PC-3 (cell line): ENCODE measurements at regions not wholly inside any gene's neighbourhood (a gene's known extent, or its start where the extent isn't known, plus 50 kb on each side); places are given as distances from the start of the nearest gene placed in this dataset.

ENCODE experiments used
- ATAC-seq: fragments of 200-7000 bp; cut with Tn5 transposase; 2 replicates; pipeline ENCODE4 v1.9.1; 2020; ENCODE audit warnings: mild to moderate bottlenecking, moderate library complexity
- BruUV-seq: library from RNA; stranded (reverse); fragments of 400-500 nt; replicated peaks from 2 replicates; lab custom pipeline; 2021; lab: Mats Ljungman, UMichigan
- CTCF ChIA-PET: fragments of 300-600 bp; sonication (Branson Sonifier 250); formaldehyde crosslinking; loops from one replicate; lab custom pipeline; 2022; ENCODE audit warnings: antibody characterized with exemption; lab: Charles Lee
- POLR2A ChIA-PET: fragments of 300-600 bp; sonication (Branson Sonifier 250); formaldehyde crosslinking; loops from one replicate; lab custom pipeline; 2022; ENCODE audit warnings: antibody characterized with exemption; ENCODE audit not compliant: unreplicated experiment; lab: Charles Lee
- DNase-seq: peaks from one replicate; pipeline ENCODE4 v3.0.0-alpha.2; 2015
- H2AFZ ChIP-seq: fragments of 300-600 bp; sonication (generic); 2 replicates; pipeline ENCODE4 v1.6.0; 2016; ENCODE audit warnings: antibody characterized with exemption, low read length
- H3F3A ChIP-seq: fragments of 300-600 bp; sonication (generic); one replicate; pipeline ENCODE4 v1.6.0; 2017; ENCODE audit warnings: antibody characterized with exemption, low read length, control low read depth, mild to moderate bottlenecking; ENCODE audit not compliant: unreplicated experiment
- H3K27ac ChIP-seq: fragments of 300-600 bp; sonication (generic); 2 replicates; pipeline ENCODE4 v1.5.1; 2016; ENCODE audit warnings: mild to moderate bottlenecking, low read length
- H3K27me3 ChIP-seq: fragments of 300-600 bp; sonication (generic); 2 replicates; pipeline ENCODE4 v1.6.1; 2016; ENCODE audit warnings: low read length, mixed read lengths
- H3K36me3 ChIP-seq: fragments of 300-600 bp; sonication (generic); 2 replicates; pipeline ENCODE4 v1.6.1; 2016; ENCODE audit warnings: low read depth, mixed run types, low read length, mixed read lengths
- H3K4me1 ChIP-seq: fragments of 300-600 bp; sonication (generic); 2 replicates; pipeline ENCODE4 v1.5.1; 2016; ENCODE audit warnings: low read length; ENCODE audit not compliant: insufficient read depth
- H3K4me2 ChIP-seq: fragments of 300-600 bp; sonication (generic); 2 replicates; pipeline ENCODE4 v1.6.0; 2016; ENCODE audit warnings: low read length
- H3K4me3 ChIP-seq: fragments of 300-600 bp; sonication (generic); 2 replicates; pipeline ENCODE4 v1.5.1; 2016; ENCODE audit warnings: mild to moderate bottlenecking, low read length, mixed read lengths
- H3K79me2 ChIP-seq: fragments of 300-600 bp; sonication (generic); 2 replicates; pipeline ENCODE4 v1.6.1; 2017; ENCODE audit warnings: low read length, mixed read lengths
- H3K9ac ChIP-seq: fragments of 300-600 bp; sonication (generic); 2 replicates; pipeline ENCODE4 v1.6.0; 2016; ENCODE audit warnings: mild to moderate bottlenecking, low read length
- H3K9me2 ChIP-seq: fragments of 300-600 bp; sonication (generic); replicated peaks from 2 replicates; pipeline ENCODE4 v1.6.1; 2016; ENCODE audit warnings: mixed run types, low read length, mixed read lengths
- H3K9me3 ChIP-seq: fragments of 300-600 bp; sonication (generic); 2 replicates; pipeline ENCODE4 v1.6.1; 2016; ENCODE audit warnings: low read length, mixed read lengths
- H4K20me1 ChIP-seq: fragments of 300-600 bp; sonication (generic); 2 replicates; pipeline ENCODE4 v1.6.1; 2016; ENCODE audit warnings: low read length, mixed read lengths
- EZH2 ChIP-seq: fragments of 300-600 bp; sonication (generic); IDR thresholded peaks from one replicate; pipeline ENCODE4 v1.6.1; 2017; ENCODE audit warnings: antibody characterized with exemption, mild to moderate bottlenecking, low read length; ENCODE audit not compliant: unreplicated experiment
- EZH2phosphoT487 ChIP-seq: fragments of 300-600 bp; sonication (generic); IDR thresholded peaks from 2 replicates; pipeline ENCODE4 v1.6.1; 2018; ENCODE audit warnings: mild to moderate bottlenecking, antibody characterized with exemption, low read length, borderline replicate concordance
- intact Hi-C: fragments of 100-400 bp; cut with micrococcal nuclease; formaldehyde crosslinking; loops from 2 replicates; pipeline ENCODE4 v1.9.0; 2023
- TF ChIP-seq, protein P1 (sequence below): fragments of 300-600 bp; sonication (generic); conservative IDR thresholded peaks from 2 replicates; pipeline ENCODE4 v1.5.1; 2017; ENCODE audit warnings: antibody characterized with exemption, low read depth, mild to moderate bottlenecking, low read length

DNA sequence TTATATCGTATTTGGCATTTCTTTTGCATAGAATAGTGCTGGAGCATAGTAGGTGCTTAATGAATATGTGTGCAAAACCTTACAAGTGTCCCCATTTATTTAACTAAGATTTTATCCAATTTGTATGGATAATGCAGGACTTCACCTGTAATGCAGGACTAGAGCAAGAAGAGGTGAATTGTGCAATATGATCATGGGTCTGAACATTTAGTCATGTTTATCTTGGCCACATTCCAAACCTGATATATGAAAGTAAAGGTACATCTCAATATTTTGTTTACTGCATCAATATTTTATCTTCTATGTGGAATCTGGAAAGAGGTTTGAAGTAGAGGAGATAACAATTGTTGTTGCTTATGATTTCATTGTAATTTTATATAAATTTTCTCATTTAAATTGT is 1626.7 kb upstream of the B3GALT2 start:
- Histone ChIP-seq H3K9ac (no peak overlapping the region), H3K4me3 (no peak overlapping the region), H4K20me1 (no peaks in the 10 kb centered on the region), H3K79me2 (no peaks in the 10 kb centered on the region), H3K4me2 (no peak overlapping the region), H3K27me3 (no peaks in the 10 kb centered on the region), H2AFZ (no peak overlapping the region), H3F3A (no peaks in the 10 kb centered on the region), H3K9me2 (no peaks in the 10 kb centered on the region), H3K27ac (no peak overlapping the region), H3K4me1 (no peaks in the 10 kb centered on the region), H3K9me3 (no peaks in the 10 kb centered on the region), H3K36me3 (no peaks in the 10 kb centered on the region)
- BruUV-seq: no TSS peak
- POLR2A ChIA-PET: no interaction called here
- CTCF ChIA-PET: no interaction called here
- intact Hi-C loops: no loop called here
- TF ChIP-seq EZH2phosphoT487: no peak
- TF ChIP-seq EZH2: no peak
- TF ChIP-seq, protein P1, sequence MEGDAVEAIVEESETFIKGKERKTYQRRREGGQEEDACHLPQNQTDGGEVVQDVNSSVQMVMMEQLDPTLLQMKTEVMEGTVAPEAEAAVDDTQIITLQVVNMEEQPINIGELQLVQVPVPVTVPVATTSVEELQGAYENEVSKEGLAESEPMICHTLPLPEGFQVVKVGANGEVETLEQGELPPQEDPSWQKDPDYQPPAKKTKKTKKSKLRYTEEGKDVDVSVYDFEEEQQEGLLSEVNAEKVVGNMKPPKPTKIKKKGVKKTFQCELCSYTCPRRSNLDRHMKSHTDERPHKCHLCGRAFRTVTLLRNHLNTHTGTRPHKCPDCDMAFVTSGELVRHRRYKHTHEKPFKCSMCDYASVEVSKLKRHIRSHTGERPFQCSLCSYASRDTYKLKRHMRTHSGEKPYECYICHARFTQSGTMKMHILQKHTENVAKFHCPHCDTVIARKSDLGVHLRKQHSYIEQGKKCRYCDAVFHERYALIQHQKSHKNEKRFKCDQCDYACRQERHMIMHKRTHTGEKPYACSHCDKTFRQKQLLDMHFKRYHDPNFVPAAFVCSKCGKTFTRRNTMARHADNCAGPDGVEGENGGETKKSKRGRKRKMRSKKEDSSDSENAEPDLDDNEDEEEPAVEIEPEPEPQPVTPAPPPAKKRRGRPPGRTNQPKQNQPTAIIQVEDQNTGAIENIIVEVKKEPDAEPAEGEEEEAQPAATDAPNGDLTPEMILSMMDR: no peak
- ATAC-seq (no peak), DNase-seq (peak; percentile 31)

DNA sequence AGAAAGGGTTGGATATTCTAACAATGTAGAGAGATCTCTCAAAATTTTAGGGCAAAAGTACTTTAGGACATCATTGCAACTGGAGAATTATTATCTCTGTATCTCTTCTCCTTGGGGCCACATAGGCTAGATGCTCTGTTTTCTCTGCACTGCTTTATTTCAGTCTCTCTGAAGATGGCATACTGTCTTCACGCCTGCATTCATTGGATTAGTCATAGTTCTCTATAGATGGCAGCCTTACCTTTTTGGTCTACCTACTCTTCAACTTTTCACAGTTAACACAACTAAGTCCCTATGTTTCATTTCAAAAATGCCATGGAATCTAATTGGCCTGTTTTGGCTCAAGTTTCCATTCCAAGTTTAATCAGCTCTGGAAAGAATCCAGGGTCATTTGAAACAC is 1623.3 kb upstream of the B3GALT2 start:
- H3K27me3 ChIP-seq: no peaks in the 10 kb centered on the region
- intact Hi-C loops: no loop called here
- no peak overlapping the region for H2AFZ ChIP-seq
- DNase-seq: no peak
- no peaks in the 10 kb centered on the region for H3K9me2 ChIP-seq
- H3K9me3 ChIP-seq: no peaks in the 10 kb centered on the region
- POLR2A ChIA-PET: no interaction called here
- H3K27ac ChIP-seq: no peak overlapping the region
- no peaks in the 10 kb centered on the region for H3K4me1 ChIP-seq
- TF ChIP-seq EZH2 (no peak), EZH2phosphoT487 (no peak)
- TF ChIP-seq, protein P1: no peak
- no peak for ATAC-seq
- BruUV-seq: no TSS peak
- H3K79me2 ChIP-seq: no peaks in the 10 kb centered on the region
- no peak overlapping the region for H3K4me3 ChIP-seq
- H3K9ac ChIP-seq: no peak overlapping the region
- H3K36me3 ChIP-seq: no peaks in the 10 kb centered on the region
- CTCF ChIA-PET: no interaction called here
- H4K20me1 ChIP-seq: no peaks in the 10 kb centered on the region
- H3F3A ChIP-seq: no peaks in the 10 kb centered on the region
- no peak overlapping the region for H3K4me2 ChIP-seq

DNA sequence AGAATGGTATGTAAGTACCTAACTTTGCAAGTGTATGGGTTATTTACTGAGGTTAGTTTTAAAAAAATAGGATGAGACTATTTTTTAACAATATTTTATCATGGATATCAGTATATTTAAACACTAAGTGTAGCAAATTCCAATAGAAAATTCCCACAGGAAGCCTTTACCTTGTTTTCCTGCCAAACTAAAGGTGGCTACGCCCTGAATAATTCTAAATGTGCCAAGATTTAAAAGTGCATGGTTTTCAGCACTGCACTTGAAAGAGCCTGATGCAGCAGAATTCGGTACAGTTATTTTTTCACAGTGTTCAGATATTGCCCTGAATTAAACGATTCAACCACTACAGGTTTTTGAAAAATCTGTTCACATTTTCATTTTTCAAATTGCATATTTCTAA is 1622.8 kb upstream of the B3GALT2 start:
- TF ChIP-seq, protein P1: no peak
- no peak for TF ChIP-seq EZH2
- TF ChIP-seq EZH2phosphoT487: no peak
- BruUV-seq: no TSS peak
- Histone ChIP-seq H3K9me2 (no peaks in the 10 kb centered on the region), H3K36me3 (no peaks in the 10 kb centered on the region), H3K4me1 (no peaks in the 10 kb centered on the region), H3K9ac (no peak overlapping the region), H2AFZ (no peak overlapping the region), H3F3A (no peaks in the 10 kb centered on the region), H3K9me3 (no peaks in the 10 kb centered on the region), H3K79me2 (no peaks in the 10 kb centered on the region), H3K27ac (no peak overlapping the region), H3K27me3 (no peaks in the 10 kb centered on the region), H4K20me1 (no peaks in the 10 kb centered on the region), H3K4me3 (no peak overlapping the region), H3K4me2 (no peak overlapping the region)
- no peak for DNase-seq
- POLR2A ChIA-PET: no interaction called here
- CTCF ChIA-PET: no interaction called here
- ATAC-seq: no peak
- intact Hi-C loops: no loop called here
